Keratinocyte (primary cell): ENCODE measurements at regions not wholly inside any gene's neighbourhood (a gene's known extent, or its start where the extent isn't known, plus 50 kb on each side); places are given as distances from the start of the nearest gene placed in this dataset.

Experiments
- DNase-seq: peaks from one replicate; pipeline ENCODE4 v3.0.0-alpha.2; 2011; ENCODE audit warnings: low read depth, missing footprints, low spot score
- FAIRE-seq: peaks from 2 replicates; lab custom pipeline; 2011; peaks lifted over from hg19 to GRCh38; lab: Jason Lieb, UNC
- H2AFZ ChIP-seq: 2 replicates; pipeline ENCODE4 v1.6.0; 2012; ENCODE audit warnings: low read length, control low read depth, inconsistent platforms; ENCODE audit not compliant: control insufficient read depth
- H3K27ac ChIP-seq: 2 replicates; pipeline ENCODE4 v1.5.1; 2011; ENCODE audit warnings: low read length; ENCODE audit not compliant: control insufficient read depth, insufficient read depth
- H3K27me3 ChIP-seq: 3 replicates; pipeline ENCODE4 v1.6.0; 2011; ENCODE audit warnings: low read length; ENCODE audit not compliant: control insufficient read depth, insufficient read depth; ENCODE audit errors: extremely low read depth
- H3K36me3 ChIP-seq, 2 experiments: 2 replicates in 1 of 2; 3 replicates in 1 of 2; pipeline ENCODE4 v1.5.1; 2011; ENCODE audit warnings: low read length in 2 of 2, mild to moderate bottlenecking in 1 of 2; ENCODE audit not compliant: control insufficient read depth in 2 of 2, insufficient read depth in 2 of 2; ENCODE audit errors: extremely low read depth in 1 of 2
- H3K4me1 ChIP-seq: 3 replicates; pipeline ENCODE4 v1.5.1; 2011; ENCODE audit warnings: low read length; ENCODE audit not compliant: control insufficient read depth, insufficient read depth; ENCODE audit errors: extremely low read depth
- H3K4me2 ChIP-seq: 3 replicates; pipeline ENCODE4 v1.6.0; 2011; ENCODE audit warnings: low read depth, low read length; ENCODE audit not compliant: control insufficient read depth, insufficient read depth; ENCODE audit errors: extremely low read depth
- H3K4me3 ChIP-seq, 3 experiments: fragments of 200-600 bp in 1 of 3; sonication (generic) in 1 of 3; 2 replicates in 2 of 3; 3 replicates in 1 of 3; pipeline ENCODE4 v1.5.1; 2011 to 2016; ENCODE audit warnings: low read length in 3 of 3, mild to moderate bottlenecking in 3 of 3, control low read depth in 2 of 3, inconsistent platforms in 1 of 3, low read depth in 1 of 3, mixed read lengths in 1 of 3, mixed run types in 1 of 3, moderate library complexity in 1 of 3; ENCODE audit not compliant: control insufficient read depth in 2 of 3, insufficient read depth in 2 of 3; ENCODE audit errors: extremely low read depth in 1 of 3
- H3K79me2 ChIP-seq: 2 replicates; pipeline ENCODE4 v1.6.0; 2012; ENCODE audit warnings: low read length; ENCODE audit not compliant: control insufficient read depth, insufficient read depth
- H3K9ac ChIP-seq: 3 replicates; pipeline ENCODE4 v1.6.0; 2011; ENCODE audit warnings: low read length; ENCODE audit not compliant: control insufficient read depth, insufficient read depth; ENCODE audit errors: extremely low read depth
- H3K9me1 ChIP-seq: 3 replicates; pipeline ENCODE4 v1.6.0; 2011; ENCODE audit warnings: low read length; ENCODE audit not compliant: control insufficient read depth, insufficient read depth; ENCODE audit errors: extremely low read depth
- H3K9me3 ChIP-seq: 2 replicates; pipeline ENCODE4 v1.5.1; 2012; ENCODE audit warnings: low read depth, low read length; ENCODE audit not compliant: control insufficient read depth
- H4K20me1 ChIP-seq: 3 replicates; pipeline ENCODE4 v1.6.0; 2011; ENCODE audit warnings: low read length; ENCODE audit not compliant: control insufficient read depth, insufficient read depth; ENCODE audit errors: extremely low read depth
- EZH2 ChIP-seq: IDR thresholded peaks from one replicate; pipeline ENCODE4 v1.6.1; 2012; ENCODE audit warnings: inconsistent platforms, mild to moderate bottlenecking, low read length, moderate library complexity
- dilution Hi-C: fragments of 300-500 bp; cut with MboI; formaldehyde crosslinking; loops from one replicate; pipeline ENCODE4 v1.7.0; 2020; ENCODE audit warnings: low sequenced_read_pairs; ENCODE audit not compliant: extremely low pct_ligation_motif_present
- TF ChIP-seq, protein P1 (sequence below), 3 experiments: IDR thresholded peaks in 1 of 3; conservative IDR thresholded peaks in 1 of 3; optimal IDR thresholded peaks in 1 of 3; 2 replicates in 2 of 3; 3 replicates in 1 of 3; pipeline versions ENCODE3 to v1.5.1; 2011; ENCODE audit warnings: low read length in 3 of 3, mild to moderate bottlenecking in 3 of 3, moderate library complexity in 2 of 3, control low read depth in 1 of 3, inconsistent platforms in 1 of 3; ENCODE audit not compliant: insufficient read depth in 2 of 3; ENCODE audit errors: extremely low read depth in 1 of 3

DNA sequence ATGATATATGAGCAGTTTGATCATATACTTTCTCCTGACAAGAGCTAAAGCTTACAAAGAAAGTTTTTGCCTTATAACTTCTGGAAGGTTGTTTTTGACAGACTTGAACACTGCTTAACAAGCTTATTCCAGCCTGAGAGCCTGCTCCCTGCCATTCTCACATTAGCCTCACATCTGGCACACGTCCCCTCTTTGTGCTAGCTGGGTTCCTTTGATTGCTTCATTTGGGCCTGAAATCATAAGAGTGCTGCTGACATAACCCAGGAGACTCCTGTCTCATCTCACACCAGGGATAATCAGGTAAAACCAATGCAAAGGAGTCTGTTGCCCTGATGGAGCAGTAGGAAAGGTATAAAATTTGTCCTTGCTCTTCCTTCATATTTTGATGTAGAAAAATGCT lies 1411.7 kb upstream of the B3GALT2 start:
- no peak for FAIRE-seq
- no peak for DNase-seq
- Histone ChIP-seq H2AFZ (no peak overlapping the region), H3K4me1 (no peaks in the 10 kb centered on the region), H3K27ac (no peak overlapping the region), H3K9ac (no peak overlapping the region), H3K79me2 (no peaks in the 10 kb centered on the region), H3K9me3 (no peaks in the 10 kb centered on the region), H4K20me1 (no peaks in the 10 kb centered on the region), H3K4me2 (no peak overlapping the region), H3K36me3 (no peaks in the 10 kb centered on the region), H3K9me1 (no peaks in the 10 kb centered on the region), H3K27me3 (no peaks in the 10 kb centered on the region), H3K4me3 (no peak overlapping the region)
- TF ChIP-seq EZH2 = no peak
- TF ChIP-seq, protein P1, sequence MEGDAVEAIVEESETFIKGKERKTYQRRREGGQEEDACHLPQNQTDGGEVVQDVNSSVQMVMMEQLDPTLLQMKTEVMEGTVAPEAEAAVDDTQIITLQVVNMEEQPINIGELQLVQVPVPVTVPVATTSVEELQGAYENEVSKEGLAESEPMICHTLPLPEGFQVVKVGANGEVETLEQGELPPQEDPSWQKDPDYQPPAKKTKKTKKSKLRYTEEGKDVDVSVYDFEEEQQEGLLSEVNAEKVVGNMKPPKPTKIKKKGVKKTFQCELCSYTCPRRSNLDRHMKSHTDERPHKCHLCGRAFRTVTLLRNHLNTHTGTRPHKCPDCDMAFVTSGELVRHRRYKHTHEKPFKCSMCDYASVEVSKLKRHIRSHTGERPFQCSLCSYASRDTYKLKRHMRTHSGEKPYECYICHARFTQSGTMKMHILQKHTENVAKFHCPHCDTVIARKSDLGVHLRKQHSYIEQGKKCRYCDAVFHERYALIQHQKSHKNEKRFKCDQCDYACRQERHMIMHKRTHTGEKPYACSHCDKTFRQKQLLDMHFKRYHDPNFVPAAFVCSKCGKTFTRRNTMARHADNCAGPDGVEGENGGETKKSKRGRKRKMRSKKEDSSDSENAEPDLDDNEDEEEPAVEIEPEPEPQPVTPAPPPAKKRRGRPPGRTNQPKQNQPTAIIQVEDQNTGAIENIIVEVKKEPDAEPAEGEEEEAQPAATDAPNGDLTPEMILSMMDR (optimal IDR thresholded peaks at IDR 0.05 in 1 of 3, IDR thresholded peaks at IDR 0.05 in 1 of 3, conservative IDR thresholded peaks at IDR 0.05 in 1 of 3; ENCODE audit: extremely low read depth in 1 of 3, insufficient read depth in 2 of 3, low read length in 3 of 3) = no peak
- dilution Hi-C loops = no loop called here

DNA sequence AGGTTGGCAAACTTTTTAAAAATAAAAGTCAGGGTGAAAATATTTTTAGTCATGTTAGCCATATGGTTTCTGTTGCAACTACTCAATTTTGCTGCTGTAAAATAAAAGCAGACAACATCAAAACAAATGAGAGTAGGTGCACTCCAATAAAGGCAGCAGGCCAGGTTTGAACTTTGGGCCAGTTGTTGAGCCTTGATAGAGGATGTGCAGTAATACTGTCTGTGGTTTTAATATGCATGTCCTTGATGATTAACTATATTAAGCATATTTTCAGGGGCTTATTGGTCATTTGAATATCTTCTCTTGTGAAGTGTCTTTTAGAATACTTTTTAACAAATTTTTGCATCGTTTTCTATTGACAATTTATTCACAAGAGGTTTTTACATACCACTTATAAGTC lies 1399.9 kb upstream of the B3GALT2 start:
- H3K27ac ChIP-seq = no peak overlapping the region
- no peaks in the 10 kb centered on the region for H3K9me3 ChIP-seq
- no peaks in the 10 kb centered on the region for H3K4me1 ChIP-seq
- FAIRE-seq = no peak
- no peak overlapping the region for H3K9ac ChIP-seq
- H2AFZ ChIP-seq = no peak overlapping the region
- TF ChIP-seq, protein P1 (optimal IDR thresholded peaks at IDR 0.05 in 1 of 3, IDR thresholded peaks at IDR 0.05 in 1 of 3, conservative IDR thresholded peaks at IDR 0.05 in 1 of 3; ENCODE audit: extremely low read depth in 1 of 3, insufficient read depth in 2 of 3, low read length in 3 of 3) = no peak
- no peak for TF ChIP-seq EZH2
- no peak overlapping the region for H3K4me2 ChIP-seq
- H3K9me1 ChIP-seq = no peaks in the 10 kb centered on the region
- H4K20me1 ChIP-seq = no peaks in the 10 kb centered on the region
- no peaks in the 10 kb centered on the region for H3K36me3 ChIP-seq
- no peaks in the 10 kb centered on the region for H3K79me2 ChIP-seq
- H3K27me3 ChIP-seq = no peaks in the 10 kb centered on the region
- DNase-seq = no peak
- dilution Hi-C loops = no loop called here
- H3K4me3 ChIP-seq = no peak overlapping the region
